ENCODE measurements at regions not wholly inside any gene's neighbourhood (a gene's known extent, or its start where the extent isn't known, plus 50 kb on each side); places are given as distances from the start of the nearest gene placed in this dataset.

DNA sequence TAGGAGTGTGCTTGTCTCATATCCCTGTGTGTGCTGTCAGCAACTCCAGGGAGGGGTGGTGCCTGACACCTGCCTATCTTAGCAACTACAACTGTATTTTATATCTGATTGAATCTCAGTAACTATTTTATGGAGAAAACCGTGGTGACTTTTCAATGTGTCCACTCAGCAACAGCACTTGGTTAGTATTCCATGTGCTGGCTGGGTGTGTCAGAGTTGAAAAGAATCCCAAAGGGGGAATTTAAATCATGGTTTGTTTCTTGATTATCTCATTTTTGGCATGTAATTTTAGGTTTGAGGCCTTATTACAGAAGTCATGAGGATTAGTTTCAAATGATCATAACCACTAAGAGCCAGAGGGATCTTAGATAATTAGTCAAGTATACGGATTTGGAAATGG is 425.7 kb upstream of the FZD8 start:
- TF ChIP-seq, protein P1, sequence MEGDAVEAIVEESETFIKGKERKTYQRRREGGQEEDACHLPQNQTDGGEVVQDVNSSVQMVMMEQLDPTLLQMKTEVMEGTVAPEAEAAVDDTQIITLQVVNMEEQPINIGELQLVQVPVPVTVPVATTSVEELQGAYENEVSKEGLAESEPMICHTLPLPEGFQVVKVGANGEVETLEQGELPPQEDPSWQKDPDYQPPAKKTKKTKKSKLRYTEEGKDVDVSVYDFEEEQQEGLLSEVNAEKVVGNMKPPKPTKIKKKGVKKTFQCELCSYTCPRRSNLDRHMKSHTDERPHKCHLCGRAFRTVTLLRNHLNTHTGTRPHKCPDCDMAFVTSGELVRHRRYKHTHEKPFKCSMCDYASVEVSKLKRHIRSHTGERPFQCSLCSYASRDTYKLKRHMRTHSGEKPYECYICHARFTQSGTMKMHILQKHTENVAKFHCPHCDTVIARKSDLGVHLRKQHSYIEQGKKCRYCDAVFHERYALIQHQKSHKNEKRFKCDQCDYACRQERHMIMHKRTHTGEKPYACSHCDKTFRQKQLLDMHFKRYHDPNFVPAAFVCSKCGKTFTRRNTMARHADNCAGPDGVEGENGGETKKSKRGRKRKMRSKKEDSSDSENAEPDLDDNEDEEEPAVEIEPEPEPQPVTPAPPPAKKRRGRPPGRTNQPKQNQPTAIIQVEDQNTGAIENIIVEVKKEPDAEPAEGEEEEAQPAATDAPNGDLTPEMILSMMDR (IDR thresholded peaks at IDR 0.05): no peak
- TF ChIP-seq POLR2A (IDR thresholded peaks at IDR 0.05): no peak

All from Peyer's patch (tissue), 4 donors.